Cardiac septum (tissue), 1 donor: ENCODE measurements at regions not wholly inside any gene's neighbourhood (a gene's known extent, or its start where the extent isn't known, plus 50 kb on each side); places are given as distances from the start of the nearest gene placed in this dataset.

ENCODE experiments used
- DNase-seq: peaks from one replicate; pipeline ENCODE4 v3.0.0-alpha.2; 2020; ENCODE audit warnings: low spot score
- intact Hi-C: fragments of 100-400 bp; cut with DNase I; formaldehyde crosslinking; loops from one replicate; pipeline ENCODE4 v1.14.0; 2022
- donor health status: DM: no; HTN: no; CAD: no.

DNA sequence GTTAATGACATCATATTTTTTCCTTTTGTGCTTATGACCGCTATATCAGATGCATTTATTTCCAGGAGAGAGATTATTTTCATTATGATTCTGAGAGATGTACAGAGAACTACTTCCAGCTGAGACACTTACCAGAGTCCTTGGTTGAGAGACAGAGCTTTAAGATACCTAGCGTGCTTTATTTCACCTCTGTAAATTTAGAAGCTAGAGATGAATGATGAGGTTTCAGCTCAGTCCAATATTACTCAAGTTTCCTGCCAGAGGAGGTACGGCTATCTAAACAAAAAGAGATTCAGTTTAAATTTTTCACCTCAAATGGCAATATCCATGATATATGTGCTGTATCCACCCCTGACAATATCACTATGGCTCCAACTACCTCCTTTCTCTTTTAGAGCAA, 182.6 kb upstream of the FAM3C start:
- intact Hi-C loops, result no loop called here

GRCh38 chr7:121576148-121576917, 180.2 kb upstream of the FAM3C start:
- intact Hi-C loops, result no loop called here
- DNase-seq, result no peak

More for the DNA sequence above, 182.6 kb upstream of the FAM3C start:
- no peak for DNase-seq

GRCh38 chr7:121575194-121575765, 179.2 kb upstream of the FAM3C start:
- no peak for DNase-seq
- intact Hi-C loops, result no loop called here

- no peak for DNase-seq
- intact Hi-C loops, result no loop called here
Measured at GRCh38 chr7:121574109-121574508, 178.0 kb upstream of the FAM3C start.

DNA sequence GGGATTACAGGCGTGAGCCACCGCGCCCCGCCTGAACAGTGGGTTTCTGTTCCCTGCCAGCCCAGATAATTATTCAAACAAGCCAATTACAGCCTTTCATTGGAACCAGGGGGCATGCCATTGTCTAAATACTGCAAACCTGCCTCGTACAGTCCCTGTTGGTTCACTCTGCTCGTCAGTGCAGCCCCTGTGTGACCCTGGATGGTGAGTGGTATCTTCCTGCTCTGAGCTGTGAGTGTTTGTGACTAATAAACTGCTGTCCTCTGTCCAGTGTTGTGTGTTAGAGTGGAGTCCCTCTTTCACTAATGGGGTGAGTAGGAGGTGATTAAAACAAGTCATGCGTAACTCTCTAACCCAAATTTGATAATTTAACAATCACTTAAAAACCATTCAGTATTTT, 176.5 kb upstream of the FAM3C start:
- no peak for DNase-seq
- intact Hi-C loops, result no loop called here

DNA sequence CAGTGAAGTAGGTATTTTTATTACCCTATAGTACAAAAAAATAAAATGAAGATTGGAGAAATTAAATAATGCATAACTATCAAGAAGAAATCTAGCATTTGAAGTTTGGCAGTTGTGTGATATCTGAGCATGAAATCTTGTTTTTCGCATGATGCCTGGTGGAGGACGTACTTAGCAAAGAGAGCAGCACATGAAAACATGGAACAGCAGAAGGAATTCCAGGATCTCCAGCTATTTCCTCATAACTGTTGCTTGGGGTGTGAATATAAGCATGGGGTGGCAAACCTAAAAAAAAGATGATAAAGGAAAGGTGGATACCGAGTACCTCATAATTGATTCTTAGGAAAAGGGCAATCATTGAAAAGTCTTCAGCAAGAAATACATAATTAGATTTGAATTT, 174.3 kb upstream of the FAM3C start:
- no peak for DNase-seq
- intact Hi-C loops, result no loop called here

GRCh38 chr7:121563177-121563576, 167.1 kb upstream of the FAM3C start:
- intact Hi-C loops, result no loop called here
- DNase-seq, result no peak

GRCh38 chr7:121562259-121562658, 166.2 kb upstream of the FAM3C start:
- no peak for DNase-seq
- intact Hi-C loops, result no loop called here

GRCh38 chr7:121561717-121562116, 165.6 kb upstream of the FAM3C start:
- DNase-seq, result no peak
- intact Hi-C loops, result no loop called here

DNA sequence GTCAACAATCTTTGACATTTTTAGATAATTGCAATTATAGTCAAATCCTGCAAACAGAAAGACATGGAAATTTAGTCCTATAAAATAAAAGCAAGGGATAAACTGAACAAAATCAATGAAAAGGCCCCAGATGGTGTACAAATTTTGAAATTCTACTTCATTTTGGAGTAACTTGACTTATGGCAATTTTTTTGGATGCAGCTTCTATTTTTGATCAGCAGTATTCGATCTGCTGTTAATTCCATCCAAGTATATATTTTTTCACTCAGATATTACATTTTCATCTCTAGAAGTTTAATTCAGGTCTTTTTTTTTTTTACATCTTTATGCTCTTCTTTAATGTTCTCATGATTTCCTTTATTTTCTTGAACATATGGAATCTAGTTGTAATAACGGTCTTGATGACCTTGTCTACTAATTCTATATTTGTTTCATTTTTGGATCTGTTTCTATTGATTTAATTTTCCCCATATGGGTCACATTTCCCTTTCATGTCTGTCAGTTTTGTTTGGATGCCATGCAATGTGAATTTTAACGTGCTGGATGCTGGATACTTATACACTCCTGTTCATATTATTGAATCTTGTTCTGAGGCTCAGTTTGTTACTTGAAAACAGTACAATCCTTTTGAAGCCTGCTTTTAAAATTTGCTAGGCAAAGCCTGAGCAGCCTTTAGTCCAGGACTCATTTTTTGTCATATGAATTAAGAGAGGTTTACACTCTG, 164.3 kb upstream of the FAM3C start:
- no peak for DNase-seq
- intact Hi-C loops, result no loop called here

GRCh38 chr7:121558288-121558687, 162.2 kb upstream of the FAM3C start:
- no peak for DNase-seq
- intact Hi-C loops, result no loop called here

GRCh38 chr7:121557034-121557892, 161.2 kb upstream of the FAM3C start:
- intact Hi-C loops, result no loop called here
- no peak for DNase-seq

DNA sequence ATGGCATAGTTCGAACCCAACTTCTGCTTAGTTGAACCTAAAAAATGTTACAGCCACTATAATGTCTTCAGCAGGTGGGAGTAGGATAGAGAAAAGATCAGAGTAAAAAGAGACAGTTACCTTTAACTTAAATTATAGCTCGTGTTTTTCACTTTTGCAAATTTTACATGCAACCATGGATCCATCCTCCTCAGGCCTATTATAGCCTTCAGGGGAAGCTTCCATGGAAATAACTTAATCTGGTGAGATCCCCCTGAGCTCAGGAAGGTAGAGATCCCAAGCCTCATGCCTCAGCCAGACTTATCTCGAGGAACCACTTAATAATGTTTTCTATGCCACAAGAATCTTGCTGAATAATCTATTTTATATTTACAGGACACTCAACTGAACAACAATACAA, 159.4 kb upstream of the FAM3C start:
- intact Hi-C loops, result no loop called here

DNA sequence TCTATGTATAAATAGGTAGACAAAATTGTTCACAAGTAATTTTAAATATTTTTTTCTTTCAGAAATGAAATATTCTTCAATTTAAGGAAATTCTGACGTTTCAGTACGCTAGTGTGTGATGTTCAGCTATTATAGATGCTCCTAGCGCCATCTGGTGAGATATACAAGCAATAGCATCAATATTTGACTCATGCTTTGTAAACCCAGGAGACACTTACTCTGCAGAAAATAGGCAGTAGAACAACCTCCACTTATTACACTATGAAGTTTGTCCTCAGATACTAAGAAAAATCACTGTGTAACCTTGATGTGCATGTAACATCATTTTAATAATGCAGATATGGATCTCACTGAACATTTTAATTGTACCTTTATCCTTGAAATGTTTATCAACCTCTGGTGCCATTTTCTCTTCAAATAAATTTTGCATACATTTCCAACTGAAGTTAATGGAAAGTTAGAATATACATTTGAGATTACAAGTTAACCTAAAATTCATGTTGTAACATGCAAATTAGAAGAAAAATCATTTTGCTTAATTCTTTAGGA, 151.5 kb upstream of the FAM3C start:
- intact Hi-C loops, result loop anchor here (2.0 kb wide), 1 partner anchor 181 kb away; no protein-coding TSS in a partner anchor
- DNase-seq, result no peak

More for the DNA sequence above, 159.4 kb upstream of the FAM3C start:
- no peak for DNase-seq

DNA sequence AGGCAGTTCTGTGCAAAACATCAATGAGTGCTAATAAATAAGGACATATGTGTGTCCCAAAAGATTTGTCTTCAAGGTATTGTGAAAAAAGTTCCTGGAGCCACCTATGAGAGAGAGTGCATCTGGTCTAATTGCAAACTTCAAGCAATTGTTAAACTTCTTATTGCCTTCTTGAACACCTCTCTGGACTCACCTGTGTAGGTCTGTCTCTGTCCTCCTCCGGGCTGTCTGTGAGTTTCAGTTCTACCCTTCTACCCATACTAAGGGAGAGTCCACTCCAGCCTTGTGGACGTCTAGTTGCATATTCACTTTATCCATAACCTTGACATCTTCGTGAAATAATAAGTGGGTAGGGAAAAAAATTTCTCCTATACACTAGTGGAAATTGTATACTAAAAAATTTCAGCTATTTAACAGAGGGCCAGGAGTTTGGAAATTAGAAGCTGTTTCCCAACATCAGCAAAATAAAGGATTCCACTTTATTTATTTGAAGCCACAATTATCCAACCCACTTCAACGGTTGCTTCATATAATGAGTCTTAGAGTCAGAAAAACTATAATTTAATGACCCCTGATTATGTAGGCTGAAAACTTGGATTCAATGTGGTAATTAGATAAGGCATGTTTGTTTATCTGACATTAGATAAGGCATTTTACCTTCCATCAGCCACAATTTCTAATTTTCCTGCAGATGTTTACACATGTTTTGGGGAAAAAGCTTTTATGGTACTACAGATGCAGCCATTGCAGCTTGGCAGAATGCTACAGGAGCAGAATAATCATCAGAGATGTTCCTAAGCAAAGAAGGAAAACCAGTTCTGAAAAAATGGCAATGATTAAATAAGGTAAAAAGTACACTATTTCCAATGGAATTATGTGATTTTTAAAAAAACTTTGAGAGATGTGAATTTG, 150.8 kb upstream of the FAM3C start:
- no peak for DNase-seq
- intact Hi-C loops, result loop anchor here (2.0 kb wide), 1 partner anchor 180 kb away; no protein-coding TSS in a partner anchor

GRCh38 chr7:121545418-121545817, 149.3 kb upstream of the FAM3C start:
- no peak for DNase-seq
- intact Hi-C loops, result no loop called here

- intact Hi-C loops, result no loop called here
- no peak for DNase-seq
Measured at GRCh38 chr7:121544726-121545125, 148.6 kb upstream of the FAM3C start.

GRCh38 chr7:121544238-121544637, 148.1 kb upstream of the FAM3C start:
- intact Hi-C loops, result no loop called here
- DNase-seq, result no peak

GRCh38 chr7:121541457-121541856, 145.3 kb upstream of the FAM3C start:
- intact Hi-C loops, result no loop called here
- no peak for DNase-seq
